K562 (cell line): ENCODE measurements at regions not wholly inside any gene's neighbourhood (a gene's known extent, or its start where the extent isn't known, plus 50 kb on each side); places are given as distances from the start of the nearest gene placed in this dataset.

ENCODE experiments used
- COPS2 ChIP-seq: fragments of 450-650 bp; conservative IDR thresholded peaks from 2 replicates; pipeline ENCODE4 v1.6.1; 2016; ENCODE audit warnings: mild to moderate bottlenecking, moderate library complexity
- NFYB ChIP-seq: IDR thresholded peaks from 2 replicates; pipeline ENCODE4 v1.6.1; 2011; ENCODE audit warnings: mild to moderate bottlenecking, moderate library complexity; ENCODE audit not compliant: insufficient read length; ENCODE audit errors: extremely low read depth
- TF ChIP-seq, protein P1 (sequence below): fragments of 150-350 bp; IDR thresholded peaks from 2 replicates; pipeline ENCODE4 v1.6.1; 2014; ENCODE audit warnings: low read depth, mild to moderate bottlenecking, low read length, borderline replicate concordance

DNA sequence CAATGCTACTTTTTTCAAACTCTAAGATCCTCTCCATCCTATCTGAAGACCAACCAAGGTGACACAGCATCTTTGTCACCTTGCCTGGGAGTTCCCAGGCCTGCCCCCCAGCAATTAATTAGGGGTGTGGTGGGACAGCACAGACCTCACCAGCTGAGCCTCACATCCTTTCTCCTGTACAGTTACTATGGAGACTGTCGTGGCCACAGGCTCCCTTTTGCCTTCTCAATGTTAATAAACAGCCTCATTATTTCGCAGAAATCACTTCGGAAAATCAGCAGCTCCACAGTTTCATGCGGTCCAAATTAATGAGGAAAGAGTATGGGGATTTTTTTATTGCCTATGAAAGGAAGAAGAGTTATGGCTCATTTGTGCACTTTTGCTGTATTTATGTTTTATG is 378.3 kb downstream of the NPHP4 start:
- TF ChIP-seq NFYB (no peak), COPS2 (no peak)
- TF ChIP-seq, protein P1, sequence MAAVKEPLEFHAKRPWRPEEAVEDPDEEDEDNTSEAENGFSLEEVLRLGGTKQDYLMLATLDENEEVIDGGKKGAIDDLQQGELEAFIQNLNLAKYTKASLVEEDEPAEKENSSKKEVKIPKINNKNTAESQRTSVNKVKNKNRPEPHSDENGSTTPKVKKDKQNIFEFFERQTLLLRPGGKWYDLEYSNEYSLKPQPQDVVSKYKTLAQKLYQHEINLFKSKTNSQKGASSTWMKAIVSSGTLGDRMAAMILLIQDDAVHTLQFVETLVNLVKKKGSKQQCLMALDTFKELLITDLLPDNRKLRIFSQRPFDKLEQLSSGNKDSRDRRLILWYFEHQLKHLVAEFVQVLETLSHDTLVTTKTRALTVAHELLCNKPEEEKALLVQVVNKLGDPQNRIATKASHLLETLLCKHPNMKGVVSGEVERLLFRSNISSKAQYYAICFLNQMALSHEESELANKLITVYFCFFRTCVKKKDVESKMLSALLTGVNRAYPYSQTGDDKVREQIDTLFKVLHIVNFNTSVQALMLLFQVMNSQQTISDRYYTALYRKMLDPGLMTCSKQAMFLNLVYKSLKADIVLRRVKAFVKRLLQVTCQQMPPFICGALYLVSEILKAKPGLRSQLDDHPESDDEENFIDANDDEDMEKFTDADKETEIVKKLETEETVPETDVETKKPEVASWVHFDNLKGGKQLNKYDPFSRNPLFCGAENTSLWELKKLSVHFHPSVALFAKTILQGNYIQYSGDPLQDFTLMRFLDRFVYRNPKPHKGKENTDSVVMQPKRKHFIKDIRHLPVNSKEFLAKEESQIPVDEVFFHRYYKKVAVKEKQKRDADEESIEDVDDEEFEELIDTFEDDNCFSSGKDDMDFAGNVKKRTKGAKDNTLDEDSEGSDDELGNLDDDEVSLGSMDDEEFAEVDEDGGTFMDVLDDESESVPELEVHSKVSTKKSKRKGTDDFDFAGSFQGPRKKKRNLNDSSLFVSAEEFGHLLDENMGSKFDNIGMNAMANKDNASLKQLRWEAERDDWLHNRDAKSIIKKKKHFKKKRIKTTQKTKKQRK, result no peak
